ENCODE measurements at regions not wholly inside any gene's neighbourhood (a gene's known extent, or its start where the extent isn't known, plus 50 kb on each side); places are given as distances from the start of the nearest gene placed in this dataset.
A peak's percentile ranks its signal among the peaks of the same experiment; 100 is the strongest.

DNA sequence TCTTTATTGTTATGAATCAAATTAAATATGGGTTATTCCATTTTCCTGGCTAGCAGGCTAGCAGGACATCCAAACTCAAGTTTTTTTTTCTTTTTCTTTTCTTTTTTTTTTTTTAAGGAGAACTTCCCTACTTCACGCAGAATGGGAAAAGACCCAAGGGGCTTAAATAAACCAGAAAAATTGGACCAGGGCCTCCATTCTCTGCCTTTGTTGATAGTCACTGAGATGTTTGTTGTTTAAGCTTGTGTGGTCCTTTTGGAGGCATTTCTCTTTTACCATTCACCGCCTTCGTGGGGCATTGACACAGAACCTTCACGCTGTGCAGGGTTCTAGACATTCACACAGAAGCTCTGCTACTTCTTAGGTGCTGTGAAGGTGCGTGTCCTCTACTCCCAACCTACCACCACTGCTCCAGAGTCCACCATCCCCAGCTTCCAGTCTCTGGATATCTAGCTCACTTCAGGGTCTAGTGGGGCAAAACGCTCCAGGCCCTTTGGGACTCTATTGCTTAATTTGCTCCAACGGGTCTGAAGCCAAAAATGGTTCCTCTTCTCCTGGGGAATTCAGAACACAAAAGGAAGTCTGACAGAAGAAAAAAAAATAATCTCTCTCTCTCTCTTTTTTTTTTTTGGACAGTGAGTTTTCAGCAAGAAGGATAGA, 301.3 kb downstream of the AEBP2 start:
- ATAC-seq, result no peak
- TF ChIP-seq SNAI2 (CRISPR knock-in tag; IDR thresholded peaks at IDR 0.05), result no peak

DNA sequence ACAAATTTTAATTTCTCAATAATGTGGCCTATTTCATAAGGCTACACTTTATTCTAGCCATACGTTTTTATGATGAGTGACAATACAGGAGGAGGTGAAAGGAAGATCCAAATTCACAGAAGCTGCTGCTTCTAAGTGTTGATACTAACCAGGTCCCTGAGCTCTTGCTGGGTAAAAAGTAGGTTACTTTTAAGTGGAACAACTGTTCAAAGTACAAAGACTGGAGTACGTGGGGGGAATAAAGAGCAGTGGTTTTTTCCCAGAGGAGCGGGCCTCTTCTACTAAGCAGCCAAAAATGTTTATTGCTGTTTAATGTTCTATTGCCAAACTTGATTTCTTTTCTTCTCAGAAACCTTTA, 301.8 kb downstream of the AEBP2 start:
- ATAC-seq, result no peak
- TF ChIP-seq, protein P1, sequence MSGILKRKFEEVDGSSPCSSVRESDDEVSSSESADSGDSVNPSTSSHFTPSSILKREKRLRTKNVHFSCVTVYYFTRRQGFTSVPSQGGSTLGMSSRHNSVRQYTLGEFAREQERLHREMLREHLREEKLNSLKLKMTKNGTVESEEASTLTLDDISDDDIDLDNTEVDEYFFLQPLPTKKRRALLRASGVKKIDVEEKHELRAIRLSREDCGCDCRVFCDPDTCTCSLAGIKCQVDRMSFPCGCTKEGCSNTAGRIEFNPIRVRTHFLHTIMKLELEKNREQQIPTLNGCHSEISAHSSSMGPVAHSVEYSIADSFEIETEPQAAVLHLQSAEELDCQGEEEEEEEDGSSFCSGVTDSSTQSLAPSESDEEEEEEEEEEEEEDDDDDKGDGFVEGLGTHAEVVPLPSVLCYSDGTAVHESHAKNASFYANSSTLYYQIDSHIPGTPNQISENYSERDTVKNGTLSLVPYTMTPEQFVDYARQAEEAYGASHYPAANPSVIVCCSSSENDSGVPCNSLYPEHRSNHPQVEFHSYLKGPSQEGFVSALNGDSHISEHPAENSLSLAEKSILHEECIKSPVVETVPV (CRISPR knock-in tag; IDR thresholded peaks at IDR 0.05), result no peak
- TF ChIP-seq ZNF565 (CRISPR knock-in tag; conservative IDR thresholded peaks at IDR 0.05; ENCODE audit: low read depth) (no peak), GLIS3 (CRISPR knock-in tag; IDR thresholded peaks at IDR 0.05) (no peak)

- TF ChIP-seq, protein P2, sequence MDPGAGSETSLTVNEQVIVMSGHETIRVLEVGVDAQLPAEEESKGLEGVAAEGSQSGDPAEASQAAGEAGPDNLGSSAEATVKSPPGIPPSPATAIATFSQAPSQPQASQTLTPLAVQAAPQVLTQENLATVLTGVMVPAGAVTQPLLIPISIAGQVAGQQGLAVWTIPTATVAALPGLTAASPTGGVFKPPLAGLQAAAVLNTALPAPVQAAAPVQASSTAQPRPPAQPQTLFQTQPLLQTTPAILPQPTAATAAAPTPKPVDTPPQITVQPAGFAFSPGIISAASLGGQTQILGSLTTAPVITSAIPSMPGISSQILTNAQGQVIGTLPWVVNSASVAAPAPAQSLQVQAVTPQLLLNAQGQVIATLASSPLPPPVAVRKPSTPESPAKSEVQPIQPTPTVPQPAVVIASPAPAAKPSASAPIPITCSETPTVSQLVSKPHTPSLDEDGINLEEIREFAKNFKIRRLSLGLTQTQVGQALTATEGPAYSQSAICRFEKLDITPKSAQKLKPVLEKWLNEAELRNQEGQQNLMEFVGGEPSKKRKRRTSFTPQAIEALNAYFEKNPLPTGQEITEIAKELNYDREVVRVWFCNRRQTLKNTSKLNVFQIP (CRISPR knock-in tag; IDR thresholded peaks at IDR 0.05; ENCODE audit: borderline replicate concordance, low read depth), result no peak
- peak; percentile 61; the same call in 1 of the 2 replicates for TF ChIP-seq ZFP3 (CRISPR knock-in tag; IDR thresholded peaks at IDR 0.05)
- TF ChIP-seq GLIS3 (CRISPR knock-in tag; IDR thresholded peaks at IDR 0.05), result peak; percentile 84; the same call in 1 of the 2 replicates
- no peak for TF ChIP-seq ZNF8 (CRISPR knock-in tag; IDR thresholded peaks at IDR 0.05)
- no peak for TF ChIP-seq CSDC2 (CRISPR knock-in tag; IDR thresholded peaks at IDR 0.05)
- TF ChIP-seq RARB (CRISPR knock-in tag; IDR thresholded peaks at IDR 0.05), result no peak
- TF ChIP-seq ARNTL (CRISPR knock-in tag; IDR thresholded peaks at IDR 0.05; ENCODE audit: borderline replicate concordance, low read depth), result no peak
- TF ChIP-seq SNAI2 (CRISPR knock-in tag; IDR thresholded peaks at IDR 0.05), result no peak
- 0 out of 2 replicates have a peak, but pooled peaks have one; percentile 36 for TF ChIP-seq TCF4 (CRISPR knock-in tag; IDR thresholded peaks at IDR 0.05; ENCODE audit: borderline replicate concordance)
- no peak for TF ChIP-seq ESRRG (CRISPR knock-in tag; IDR thresholded peaks at IDR 0.05)
- TF ChIP-seq, protein P1 (CRISPR knock-in tag; IDR thresholded peaks at IDR 0.05), result peak; percentile 66; the same call in 1 of the 2 replicates
- TF ChIP-seq ZNF565 (CRISPR knock-in tag; conservative IDR thresholded peaks at IDR 0.05; ENCODE audit: low read depth), result no peak
- TF ChIP-seq, protein P3, sequence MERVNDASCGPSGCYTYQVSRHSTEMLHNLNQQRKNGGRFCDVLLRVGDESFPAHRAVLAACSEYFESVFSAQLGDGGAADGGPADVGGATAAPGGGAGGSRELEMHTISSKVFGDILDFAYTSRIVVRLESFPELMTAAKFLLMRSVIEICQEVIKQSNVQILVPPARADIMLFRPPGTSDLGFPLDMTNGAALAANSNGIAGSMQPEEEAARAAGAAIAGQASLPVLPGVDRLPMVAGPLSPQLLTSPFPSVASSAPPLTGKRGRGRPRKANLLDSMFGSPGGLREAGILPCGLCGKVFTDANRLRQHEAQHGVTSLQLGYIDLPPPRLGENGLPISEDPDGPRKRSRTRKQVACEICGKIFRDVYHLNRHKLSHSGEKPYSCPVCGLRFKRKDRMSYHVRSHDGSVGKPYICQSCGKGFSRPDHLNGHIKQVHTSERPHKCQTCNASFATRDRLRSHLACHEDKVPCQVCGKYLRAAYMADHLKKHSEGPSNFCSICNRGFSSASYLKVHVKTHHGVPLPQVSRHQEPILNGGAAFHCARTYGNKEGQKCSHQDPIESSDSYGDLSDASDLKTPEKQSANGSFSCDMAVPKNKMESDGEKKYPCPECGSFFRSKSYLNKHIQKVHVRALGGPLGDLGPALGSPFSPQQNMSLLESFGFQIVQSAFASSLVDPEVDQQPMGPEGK (CRISPR knock-in tag; IDR thresholded peaks at IDR 0.05; ENCODE audit: borderline replicate concordance), result no peak
- no peak for TF ChIP-seq ZFP30 (CRISPR knock-in tag; IDR thresholded peaks at IDR 0.05)
- TF ChIP-seq OSR1 (CRISPR knock-in tag; IDR thresholded peaks at IDR 0.05), result no peak
- no peak for TF ChIP-seq PPARA (CRISPR knock-in tag; IDR thresholded peaks at IDR 0.05; ENCODE audit: borderline replicate concordance)
- TF ChIP-seq ZNF70 (CRISPR knock-in tag; IDR thresholded peaks at IDR 0.05), result no peak
- peak; percentile 61 for TF ChIP-seq ISL1 (CRISPR knock-in tag; IDR thresholded peaks at IDR 0.05)
- TF ChIP-seq, protein P4, sequence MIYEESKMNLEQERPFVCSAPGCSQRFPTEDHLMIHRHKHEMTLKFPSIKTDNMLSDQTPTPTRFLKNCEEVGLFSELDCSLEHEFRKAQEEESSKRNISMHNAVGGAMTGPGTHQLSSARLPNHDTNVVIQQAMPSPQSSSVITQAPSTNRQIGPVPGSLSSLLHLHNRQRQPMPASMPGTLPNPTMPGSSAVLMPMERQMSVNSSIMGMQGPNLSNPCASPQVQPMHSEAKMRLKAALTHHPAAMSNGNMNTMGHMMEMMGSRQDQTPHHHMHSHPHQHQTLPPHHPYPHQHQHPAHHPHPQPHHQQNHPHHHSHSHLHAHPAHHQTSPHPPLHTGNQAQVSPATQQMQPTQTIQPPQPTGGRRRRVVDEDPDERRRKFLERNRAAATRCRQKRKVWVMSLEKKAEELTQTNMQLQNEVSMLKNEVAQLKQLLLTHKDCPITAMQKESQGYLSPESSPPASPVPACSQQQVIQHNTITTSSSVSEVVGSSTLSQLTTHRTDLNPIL (CRISPR knock-in tag; IDR thresholded peaks at IDR 0.05; ENCODE audit: low read depth), result peak; percentile 84
- TF ChIP-seq ZC3H10 (CRISPR knock-in tag; IDR thresholded peaks at IDR 0.05), result 0 out of 2 replicates have a peak, but pooled peaks have one; percentile 27
- TF ChIP-seq, protein P5, sequence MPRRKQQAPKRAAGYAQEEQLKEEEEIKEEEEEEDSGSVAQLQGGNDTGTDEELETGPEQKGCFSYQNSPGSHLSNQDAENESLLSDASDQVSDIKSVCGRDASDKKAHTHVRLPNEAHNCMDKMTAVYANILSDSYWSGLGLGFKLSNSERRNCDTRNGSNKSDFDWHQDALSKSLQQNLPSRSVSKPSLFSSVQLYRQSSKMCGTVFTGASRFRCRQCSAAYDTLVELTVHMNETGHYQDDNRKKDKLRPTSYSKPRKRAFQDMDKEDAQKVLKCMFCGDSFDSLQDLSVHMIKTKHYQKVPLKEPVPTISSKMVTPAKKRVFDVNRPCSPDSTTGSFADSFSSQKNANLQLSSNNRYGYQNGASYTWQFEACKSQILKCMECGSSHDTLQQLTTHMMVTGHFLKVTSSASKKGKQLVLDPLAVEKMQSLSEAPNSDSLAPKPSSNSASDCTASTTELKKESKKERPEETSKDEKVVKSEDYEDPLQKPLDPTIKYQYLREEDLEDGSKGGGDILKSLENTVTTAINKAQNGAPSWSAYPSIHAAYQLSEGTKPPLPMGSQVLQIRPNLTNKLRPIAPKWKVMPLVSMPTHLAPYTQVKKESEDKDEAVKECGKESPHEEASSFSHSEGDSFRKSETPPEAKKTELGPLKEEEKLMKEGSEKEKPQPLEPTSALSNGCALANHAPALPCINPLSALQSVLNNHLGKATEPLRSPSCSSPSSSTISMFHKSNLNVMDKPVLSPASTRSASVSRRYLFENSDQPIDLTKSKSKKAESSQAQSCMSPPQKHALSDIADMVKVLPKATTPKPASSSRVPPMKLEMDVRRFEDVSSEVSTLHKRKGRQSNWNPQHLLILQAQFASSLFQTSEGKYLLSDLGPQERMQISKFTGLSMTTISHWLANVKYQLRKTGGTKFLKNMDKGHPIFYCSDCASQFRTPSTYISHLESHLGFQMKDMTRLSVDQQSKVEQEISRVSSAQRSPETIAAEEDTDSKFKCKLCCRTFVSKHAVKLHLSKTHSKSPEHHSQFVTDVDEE (CRISPR knock-in tag; IDR thresholded peaks at IDR 0.05), result peak; percentile 79
- TF ChIP-seq TOX (CRISPR knock-in tag; IDR thresholded peaks at IDR 0.05; ENCODE audit: borderline replicate concordance), result peak; percentile 97; the same call in 1 of the 2 replicates
- no peak for TF ChIP-seq BACH2 (CRISPR knock-in tag; IDR thresholded peaks at IDR 0.05; ENCODE audit: borderline replicate concordance)
- no peak for ATAC-seq
Measured at GRCh38 chr12:19744705-19745218, 305.5 kb downstream of the AEBP2 start.

All from SK-N-SH treated with all-trans-retinoic acid at 6 μM for 48 hours (cell line).